Activated T-cell treated with anti-CD3 and anti-CD28 coated beads, Interleukin-2, amount 50 U/mL, for 4 hours (primary cell): ENCODE measurements at regions not wholly inside any gene's neighbourhood (a gene's known extent, or its start where the extent isn't known, plus 50 kb on each side); places are given as distances from the start of the nearest gene placed in this dataset.
A peak's percentile ranks its signal among the peaks of the same experiment; 100 is the strongest.
"Not testable (repeated sequence)": the region's sequence is repeated elsewhere in the genome, so short reads cannot be mapped to it uniquely, and the experiment has no call there.

Source experiments
- ATAC-seq, 2 donors: fragments of 200-7000 bp; cut with Tn5 transposase; one replicate each; pipeline ENCODE4 v1.10.0; 2021
- DNase-seq: peaks from one replicate; pipeline ENCODE4 v3.0.0-alpha.2; 2020
- H3K27me3 Mint-ChIP-seq: one replicate; pipeline ENCODE4 v1.8.0; 2021; ENCODE audit warnings: low read depth, mixed read lengths
- H3K36me3 Mint-ChIP-seq: one replicate; pipeline ENCODE4 v1.8.0; 2022; ENCODE audit warnings: mixed read lengths; ENCODE audit not compliant: insufficient read depth
- H3K4me1 Mint-ChIP-seq: one replicate; pipeline ENCODE4 v1.8.0; 2021; ENCODE audit warnings: low read depth, mixed read lengths
- H3K4me3 Mint-ChIP-seq: one replicate; pipeline ENCODE4 v1.8.0; 2021; ENCODE audit warnings: mild to moderate bottlenecking, moderate library complexity, mixed read lengths
- H3K9me3 Mint-ChIP-seq: one replicate; pipeline ENCODE4 v1.8.0; 2021; ENCODE audit warnings: mixed read lengths

DNA sequence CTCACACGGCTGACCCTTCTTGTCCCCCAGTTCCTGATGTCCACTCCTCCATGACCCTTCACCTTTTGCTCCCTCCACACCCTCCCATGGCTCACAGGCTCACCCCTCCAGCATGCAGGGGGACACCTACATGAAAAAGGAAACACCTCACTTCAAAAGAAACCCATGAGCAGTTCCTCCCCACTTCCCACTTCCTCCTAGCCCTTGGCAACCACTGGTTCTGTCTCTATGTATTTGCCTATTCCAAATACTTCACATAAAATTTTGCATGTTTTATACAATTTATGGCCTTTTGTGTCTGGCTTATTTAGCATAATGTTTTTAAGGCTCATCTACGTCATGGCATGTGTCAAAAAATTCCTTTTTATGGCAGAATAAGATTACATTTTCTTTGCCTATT is 100.2 kb upstream of the S1PR3 start:
- no peaks in the 10 kb centered on the region for H3K9me3 Mint-ChIP-seq
- ATAC-seq (no peak), DNase-seq (no peak)
- H3K27me3 Mint-ChIP-seq: peaks cover 9% of the 10 kb centered on the region
- no peak overlapping the region for H3K4me3 Mint-ChIP-seq
- H3K4me1 Mint-ChIP-seq: peaks cover 2% of the 10 kb centered on the region
- H3K36me3 Mint-ChIP-seq: no peaks in the 10 kb centered on the region

DNA sequence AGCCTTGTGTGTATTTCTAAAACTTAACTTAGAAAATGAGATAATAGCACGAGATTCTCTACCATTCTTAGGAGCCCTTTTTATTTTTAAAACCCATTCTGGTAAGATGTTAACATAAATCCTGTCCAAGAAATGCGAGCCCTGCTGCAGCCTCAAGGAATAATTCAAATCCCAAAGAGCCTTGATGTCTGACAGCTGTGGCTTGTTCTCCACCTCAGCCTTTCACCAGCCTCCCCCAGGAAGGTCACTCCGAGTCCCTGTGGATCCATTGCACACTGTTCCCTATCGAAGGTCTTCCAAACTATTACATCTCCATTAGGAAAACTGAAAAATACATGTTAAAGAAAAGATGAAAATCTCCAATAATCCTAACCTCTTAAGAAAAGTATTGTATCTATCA is 98.5 kb upstream of the S1PR3 start:
- H3K36me3 Mint-ChIP-seq: no peaks in the 10 kb centered on the region
- H3K4me1 Mint-ChIP-seq: peaks cover 2% of the 10 kb centered on the region
- ATAC-seq: no peak
- H3K4me3 Mint-ChIP-seq: no peak overlapping the region
- no peaks in the 10 kb centered on the region for H3K9me3 Mint-ChIP-seq
- no peak for DNase-seq
- peaks cover 6% of the 10 kb centered on the region for H3K27me3 Mint-ChIP-seq

DNA sequence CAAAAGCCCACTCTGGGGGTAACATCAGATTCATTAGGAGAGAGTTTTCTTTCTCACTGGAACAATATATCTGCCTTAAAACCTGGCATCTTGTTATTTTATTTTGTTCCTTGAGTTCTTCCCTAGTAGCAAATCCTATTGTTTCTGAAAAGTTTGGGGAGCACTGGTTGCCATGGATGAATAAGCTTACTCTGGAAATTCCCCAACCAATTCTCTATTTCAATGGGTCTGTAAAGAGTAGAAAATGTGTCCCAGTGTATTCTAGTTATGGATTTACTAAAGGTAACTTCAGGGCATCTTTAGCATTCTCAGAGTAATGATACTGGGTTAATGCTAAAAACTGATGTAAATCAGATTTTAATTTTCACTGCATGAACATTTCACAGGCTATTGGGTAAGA is 94.2 kb upstream of the S1PR3 start:
- Mint-ChIP-seq H3K27me3 (peaks cover 17% of the 10 kb centered on the region), H3K36me3 (no peaks in the 10 kb centered on the region), H3K4me3 (no peak overlapping the region), H3K9me3 (no peaks in the 10 kb centered on the region), H3K4me1 (no peaks in the 10 kb centered on the region)
- no peak for DNase-seq
- no peak for ATAC-seq

DNA sequence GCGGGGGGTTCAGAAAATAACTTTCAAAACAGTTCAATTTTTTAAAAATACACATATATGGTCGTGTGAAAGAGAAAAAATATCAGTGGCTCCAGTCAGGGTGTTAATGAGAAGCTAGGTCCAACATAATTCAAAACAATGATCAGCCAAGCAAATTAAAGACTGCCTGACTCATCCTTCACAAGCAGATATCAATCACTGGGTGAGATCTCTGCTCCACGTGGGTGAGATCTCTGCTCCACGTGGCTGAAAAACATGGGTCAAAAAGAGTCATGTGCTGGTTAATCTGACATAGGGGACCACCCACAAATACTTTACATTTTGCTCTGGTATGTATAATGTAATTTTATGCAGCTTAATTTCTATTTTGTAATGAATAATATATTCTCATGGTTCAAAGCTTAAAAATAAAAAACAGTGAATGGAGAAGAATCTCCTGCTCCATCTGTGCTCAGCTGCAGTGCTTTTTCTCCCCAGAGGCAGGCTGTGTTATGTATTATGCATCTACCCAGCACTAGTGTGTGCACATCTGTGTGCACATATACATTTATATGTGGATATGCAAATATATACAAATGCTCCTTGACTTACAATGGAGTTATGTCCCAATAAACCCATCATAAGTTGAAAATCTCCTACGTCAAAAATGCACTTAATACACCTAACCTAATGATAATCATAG is 93.1 kb upstream of the S1PR3 start:
- ATAC-seq: no peak
- Mint-ChIP-seq H3K9me3 (no peaks in the 10 kb centered on the region), H3K36me3 (no peaks in the 10 kb centered on the region), H3K4me3 (no peak overlapping the region), H3K4me1 (no peaks in the 10 kb centered on the region), H3K27me3 (peaks cover 17% of the 10 kb centered on the region)
- no peak for DNase-seq

DNA sequence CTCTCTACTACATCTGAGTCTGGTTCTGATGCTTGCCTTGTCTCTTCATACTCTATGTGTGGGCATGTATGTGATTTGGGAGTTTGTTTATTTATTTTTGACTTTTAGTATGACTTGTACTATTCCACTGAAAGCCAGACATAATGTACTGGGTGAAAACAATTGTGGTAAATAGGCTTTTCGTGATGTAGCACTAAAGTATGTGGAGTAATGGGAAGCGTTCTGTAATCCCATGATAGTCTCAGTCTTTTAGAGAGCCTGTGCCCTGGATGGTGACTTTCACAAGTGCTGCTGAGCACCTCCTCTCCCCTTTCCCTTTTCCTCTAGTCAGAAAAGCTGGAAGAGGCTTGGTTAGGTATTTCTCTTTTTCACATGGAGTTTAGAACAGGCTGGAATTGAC is 85.8 kb upstream of the S1PR3 start:
- DNase-seq (no peak), ATAC-seq (no peak)
- Mint-ChIP-seq H3K9me3 (peaks cover 9% of the 10 kb centered on the region), H3K4me1 (no peaks in the 10 kb centered on the region), H3K36me3 (no peaks in the 10 kb centered on the region), H3K27me3 (peaks cover 43% of the 10 kb centered on the region), H3K4me3 (no peak overlapping the region)

DNA sequence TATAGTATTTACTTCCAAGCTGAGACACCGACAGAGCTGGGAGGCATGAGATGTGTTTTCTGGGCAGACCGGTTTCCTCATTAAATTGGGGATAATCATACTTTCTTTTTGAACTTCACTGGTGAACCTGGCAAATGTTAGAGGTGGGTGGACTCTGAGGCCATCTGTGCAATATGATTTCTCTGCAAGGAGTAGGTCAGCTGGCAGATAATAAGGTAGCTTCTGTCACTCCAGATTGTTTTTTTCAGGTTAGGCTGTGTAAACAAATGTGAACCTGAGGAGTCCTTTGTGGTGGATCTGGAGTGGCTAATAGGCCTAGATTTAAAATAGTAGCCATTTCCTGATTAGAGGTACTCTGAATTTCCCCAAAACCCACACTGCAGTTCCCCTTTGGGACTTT is 75.4 kb upstream of the S1PR3 start:
- peaks cover 8% of the 10 kb centered on the region for H3K4me1 Mint-ChIP-seq
- ATAC-seq: no peak
- peaks cover 10% of the 10 kb centered on the region for H3K27me3 Mint-ChIP-seq
- peaks cover 6% of the 10 kb centered on the region for H3K9me3 Mint-ChIP-seq
- no peak for DNase-seq
- H3K36me3 Mint-ChIP-seq: no peaks in the 10 kb centered on the region
- no peak overlapping the region for H3K4me3 Mint-ChIP-seq

DNA sequence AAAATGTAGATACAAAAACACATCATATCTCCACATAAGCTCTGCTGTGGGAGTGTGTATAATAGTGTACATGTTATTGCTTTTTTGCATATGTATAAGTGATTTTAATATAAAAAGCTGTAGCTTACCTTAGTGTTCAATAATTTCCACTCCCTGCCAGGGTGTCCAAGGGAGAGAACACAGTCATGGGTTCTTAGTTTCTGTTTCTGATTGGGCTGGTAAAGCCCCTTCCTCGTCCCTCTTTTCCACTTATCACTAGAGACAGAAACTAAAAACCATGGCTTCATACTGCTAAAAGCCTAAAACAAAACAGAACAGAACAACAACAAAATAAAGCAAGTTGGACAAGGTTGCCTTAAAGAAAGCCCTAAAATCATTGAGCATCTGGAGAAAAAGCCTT is 74.4 kb upstream of the S1PR3 start:
- Mint-ChIP-seq H3K27me3 (peaks cover 10% of the 10 kb centered on the region), H3K4me1 (peaks cover 17% of the 10 kb centered on the region), H3K36me3 (no peaks in the 10 kb centered on the region), H3K4me3 (no peak overlapping the region), H3K9me3 (peaks cover 6% of the 10 kb centered on the region)
- ATAC-seq: no peak
- DNase-seq: no peak

DNA sequence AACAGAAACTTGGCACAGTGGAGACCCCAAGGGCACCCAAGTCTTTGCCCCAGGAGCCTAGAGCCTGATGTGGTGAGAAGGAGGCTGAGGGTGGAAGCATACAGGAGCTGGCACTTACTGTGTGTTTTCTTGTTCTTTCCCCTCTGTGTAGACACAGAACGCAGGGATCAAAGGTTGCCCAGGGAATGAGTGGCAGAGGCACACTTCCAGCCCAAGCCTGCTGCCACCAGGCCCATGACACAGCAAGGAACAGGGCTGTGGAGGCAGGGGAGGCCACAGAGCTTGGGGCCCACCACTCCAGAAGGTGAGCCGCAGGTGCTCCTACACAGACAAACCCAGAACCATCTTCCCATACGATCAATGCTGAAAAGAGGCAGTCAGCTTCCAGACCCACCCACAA is 73.9 kb upstream of the S1PR3 start:
- Mint-ChIP-seq H3K9me3 (peaks cover 6% of the 10 kb centered on the region), H3K4me1 (peaks cover 22% of the 10 kb centered on the region), H3K36me3 (no peaks in the 10 kb centered on the region), H3K4me3 (no peak overlapping the region), H3K27me3 (peaks cover 10% of the 10 kb centered on the region)
- no peak for DNase-seq
- no peak for ATAC-seq

DNA sequence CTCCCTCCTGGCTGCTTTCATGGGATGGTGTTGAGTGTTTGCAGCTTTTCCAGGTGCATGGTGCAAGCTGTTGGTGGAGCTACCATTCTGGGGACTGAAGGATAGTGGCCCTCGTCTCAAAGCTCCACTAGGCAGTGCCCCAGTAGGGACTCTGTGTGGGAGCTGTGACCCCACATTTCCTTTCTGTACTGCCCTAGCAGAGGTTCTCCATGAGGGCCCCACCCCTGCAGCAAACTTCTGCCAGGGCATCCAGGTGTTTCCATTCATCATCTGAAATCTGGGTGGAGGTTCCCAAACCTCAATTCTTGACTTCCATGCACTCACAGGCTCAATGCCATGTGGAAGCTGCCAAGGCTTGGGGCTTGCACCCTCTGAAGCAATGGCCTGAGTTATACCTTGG is 72.7 kb upstream of the S1PR3 start:
- peaks cover 34% of the 10 kb centered on the region for H3K4me1 Mint-ChIP-seq
- ATAC-seq, H3K9me3 Mint-ChIP-seq: not testable (repeated sequence)

DNA sequence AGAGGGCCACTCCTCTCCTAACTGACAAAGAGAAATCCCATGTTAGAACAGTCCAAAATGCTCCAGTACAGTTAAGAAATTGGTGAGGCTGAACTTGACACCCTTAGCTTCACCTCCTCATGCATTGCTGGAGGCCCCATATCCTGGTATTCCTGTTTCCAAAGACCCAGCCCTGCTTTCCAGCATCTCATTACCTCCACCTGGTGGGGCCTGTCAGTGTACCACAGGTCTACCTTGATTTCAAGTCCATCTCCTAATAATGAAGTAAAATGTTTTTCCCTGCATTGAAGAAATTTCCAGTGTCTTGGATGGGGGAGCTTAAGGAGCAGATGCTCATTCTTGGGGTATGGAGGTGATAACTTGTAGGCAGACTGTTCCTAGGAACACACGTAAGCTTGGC is 70.6 kb upstream of the S1PR3 start:
- Mint-ChIP-seq H3K4me3 (no peak overlapping the region), H3K4me1 (peaks cover 44% of the 10 kb centered on the region), H3K36me3 (no peaks in the 10 kb centered on the region), H3K27me3 (peaks cover 2% of the 10 kb centered on the region), H3K9me3 (peaks cover 6% of the 10 kb centered on the region)
- ATAC-seq: no peak
- no peak for DNase-seq

More for the DNA sequence above, 72.7 kb upstream of the S1PR3 start:
- not testable (repeated sequence) for H3K27me3 Mint-ChIP-seq, H3K36me3 Mint-ChIP-seq, DNase-seq, H3K4me3 Mint-ChIP-seq

DNA sequence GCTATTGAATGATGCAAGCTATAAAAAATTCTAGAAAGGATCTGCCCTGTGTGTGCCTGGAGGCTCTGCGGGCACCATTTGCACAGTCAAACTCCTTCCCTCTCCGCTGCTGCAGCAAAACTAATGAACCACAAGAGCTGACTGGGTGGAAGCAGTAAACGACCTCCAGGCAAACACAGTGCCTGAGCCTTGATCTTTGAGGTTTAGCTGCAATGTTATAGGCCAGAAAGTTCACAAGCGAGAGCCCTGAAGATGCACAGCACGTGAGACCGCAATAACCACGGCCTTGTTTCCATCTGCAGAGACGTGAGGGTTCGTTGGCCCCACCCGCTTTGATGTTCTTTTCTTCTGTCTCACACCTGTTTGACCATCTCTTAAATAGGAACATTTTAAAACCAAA is 69.2 kb upstream of the S1PR3 start:
- Mint-ChIP-seq H3K36me3 (no peaks in the 10 kb centered on the region), H3K4me1 (peaks cover 48% of the 10 kb centered on the region), H3K4me3 (peak overlapping the region; percentile 27), H3K27me3 (no peaks in the 10 kb centered on the region), H3K9me3 (peaks cover 6% of the 10 kb centered on the region)
- DNase-seq (peak; percentile 13), ATAC-seq (peak; percentile 73 to 76)

DNA sequence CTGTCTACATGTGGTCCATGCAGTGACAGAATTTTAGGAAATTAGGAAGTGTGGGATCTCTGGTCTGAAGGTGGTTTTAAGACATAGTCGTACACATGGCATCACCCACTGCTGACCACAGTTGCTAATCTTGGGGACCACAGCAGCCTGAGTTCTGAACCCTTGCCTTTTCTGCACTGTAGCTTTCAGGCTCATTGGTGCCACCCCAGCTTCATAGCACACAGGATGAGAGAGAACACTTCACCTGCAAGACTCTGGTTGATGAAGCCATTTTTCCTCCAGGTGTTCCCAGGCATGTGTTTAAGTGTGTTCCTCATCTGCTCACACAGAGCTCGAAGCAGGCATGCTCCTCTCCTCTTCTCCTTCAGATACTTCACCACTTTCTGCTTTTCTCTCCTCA is 68.2 kb upstream of the S1PR3 start:
- no peak for ATAC-seq
- Mint-ChIP-seq H3K4me3 (peak overlapping the region; percentile 30), H3K9me3 (peaks cover 6% of the 10 kb centered on the region)

DNA sequence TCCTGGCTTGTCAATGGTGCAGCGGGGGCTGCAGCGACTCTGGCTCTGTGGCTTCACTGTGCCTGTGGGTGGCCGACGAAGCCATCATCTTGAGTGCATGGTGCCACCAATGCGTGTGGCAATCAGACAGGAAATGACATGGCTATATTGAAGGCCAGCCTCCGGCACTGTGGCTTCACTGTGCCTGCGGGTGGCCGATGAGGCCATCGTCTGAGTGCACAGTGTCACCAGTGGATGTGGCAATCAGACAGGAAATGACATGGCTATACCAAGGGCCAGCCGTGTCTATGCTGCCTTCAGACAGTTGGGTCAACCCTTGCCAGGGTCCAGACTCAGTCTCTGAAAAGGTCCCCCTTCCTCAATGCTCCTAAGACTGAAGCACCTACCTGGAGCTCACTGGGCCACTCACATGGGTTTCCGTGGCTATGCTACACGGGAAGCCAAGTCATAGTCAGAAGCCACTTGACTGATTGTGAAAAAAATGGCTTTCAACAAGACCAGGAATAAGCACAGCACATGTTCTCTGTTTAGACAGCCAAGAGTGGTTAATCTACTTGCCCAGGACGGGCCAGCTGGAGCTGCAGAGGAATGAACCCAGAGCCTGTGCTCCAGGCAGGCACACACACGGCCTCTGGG is 67.5 kb upstream of the S1PR3 start:
- DNase-seq: no peak
- Mint-ChIP-seq H3K4me3 (no peak overlapping the region), H3K27me3 (no peaks in the 10 kb centered on the region), H3K4me1 (peaks cover 54% of the 10 kb centered on the region), H3K9me3 (peaks cover 6% of the 10 kb centered on the region), H3K36me3 (no peaks in the 10 kb centered on the region)
- peak; percentile 29 to 59 for ATAC-seq

More for the DNA sequence above, 68.2 kb upstream of the S1PR3 start:
- no peak for DNase-seq
- H3K4me1 Mint-ChIP-seq: peaks cover 54% of the 10 kb centered on the region
- H3K27me3 Mint-ChIP-seq: no peaks in the 10 kb centered on the region
- H3K36me3 Mint-ChIP-seq: no peaks in the 10 kb centered on the region

DNA sequence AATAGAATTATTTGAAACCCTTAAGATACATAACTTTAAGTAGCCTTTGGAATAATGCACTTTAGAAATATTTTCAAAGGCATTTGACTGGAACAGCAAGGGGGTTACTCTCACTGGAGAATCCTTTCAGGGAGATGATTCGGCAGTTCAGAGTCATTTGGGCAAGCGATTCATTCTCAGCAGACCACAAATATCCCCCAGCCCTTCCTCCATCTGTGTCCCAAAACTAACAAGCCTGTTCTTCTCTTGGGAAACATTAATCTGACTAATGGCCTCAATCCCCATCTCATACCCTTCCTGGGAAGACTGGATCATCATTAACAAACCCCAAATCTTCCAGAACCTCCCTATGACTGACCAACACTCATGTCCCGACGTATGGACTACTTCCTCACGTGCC is 65.8 kb upstream of the S1PR3 start:
- no peak for DNase-seq
- peaks cover 50% of the 10 kb centered on the region for H3K4me1 Mint-ChIP-seq
- H3K27me3 Mint-ChIP-seq: no peaks in the 10 kb centered on the region
- no peak for ATAC-seq
- H3K4me3 Mint-ChIP-seq: no peak overlapping the region
- H3K9me3 Mint-ChIP-seq: peaks cover 1% of the 10 kb centered on the region
- no peaks in the 10 kb centered on the region for H3K36me3 Mint-ChIP-seq

DNA sequence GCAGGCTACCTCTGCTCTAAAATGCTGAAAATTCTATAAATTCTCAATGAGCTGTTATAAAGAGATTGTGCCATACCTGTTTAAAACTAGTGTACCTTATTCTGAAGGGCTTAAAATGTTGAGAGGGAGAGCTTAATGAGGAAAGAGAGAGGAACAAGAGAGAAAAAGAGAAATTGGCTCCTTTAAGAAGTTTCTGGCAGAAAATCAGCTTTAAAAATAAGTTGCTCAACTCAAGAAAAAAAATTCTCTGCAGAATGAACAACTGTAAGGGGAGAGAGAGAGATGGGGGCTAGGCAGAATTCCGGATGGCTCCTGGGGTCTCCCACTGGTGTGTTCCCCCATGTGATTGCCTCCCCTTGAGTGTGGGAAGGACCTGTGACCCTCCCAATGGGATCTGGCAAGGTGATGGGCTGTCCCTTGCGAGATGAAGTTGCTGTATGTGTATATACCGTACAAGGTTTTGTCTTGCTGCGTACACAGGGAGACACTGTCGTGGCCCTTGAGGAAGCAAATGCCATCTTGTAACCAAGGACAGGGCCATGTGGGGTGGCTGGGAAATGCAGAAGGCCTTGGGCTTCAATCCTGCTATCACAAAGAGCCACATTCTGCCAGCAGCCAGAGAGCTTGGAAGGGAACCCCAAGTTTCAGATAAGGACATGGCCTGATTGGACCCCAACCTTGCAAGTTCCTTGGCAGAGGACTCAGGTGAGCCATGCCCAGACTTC is 64.3 kb upstream of the S1PR3 start:
- peaks cover 36% of the 10 kb centered on the region for H3K4me1 Mint-ChIP-seq
- H3K36me3 Mint-ChIP-seq: no peaks in the 10 kb centered on the region
- H3K27me3 Mint-ChIP-seq: peaks cover 1% of the 10 kb centered on the region
- H3K9me3 Mint-ChIP-seq: peaks cover 6% of the 10 kb centered on the region
- no peak for ATAC-seq
- no peak for DNase-seq
- H3K4me3 Mint-ChIP-seq: no peak overlapping the region
